Left lung (tissue), 4 donors: ENCODE measurements at regions not wholly inside any gene's neighbourhood (a gene's known extent, or its start where the extent isn't known, plus 50 kb on each side); places are given as distances from the start of the nearest gene placed in this dataset.

Experiments used
- ATAC-seq: fragments of 200-7000 bp; cut with Tn5 transposase; one replicate; pipeline ENCODE4 v1.9.1; 2020; ENCODE audit warnings: moderate library complexity
- DNase-seq, 4 donors: peaks; one replicate each; pipeline ENCODE4 v3.0.0-alpha.2; 2013 to 2020
- H3K27ac ChIP-seq, 2 donors: fragments of 200-600 bp; sonication (generic) in 1 of 2; one replicate each; pipeline versions ENCODE4 v1.5.0 to v1.8.0; 2020 to 2021
- H3K27me3 ChIP-seq, 2 donors: fragments of 200-600 bp; sonication (generic) in 1 of 2; one replicate each; pipeline versions ENCODE4 v1.5.0 to v1.8.0; 2020 to 2021
- H3K36me3 ChIP-seq, 2 donors: fragments of 200-600 bp; sonication (generic) in 1 of 2; one replicate each; pipeline versions ENCODE4 v1.5.0 to v1.8.0; 2020 to 2021
- H3K4me1 ChIP-seq, 2 donors: fragments of 200-600 bp; one replicate each; pipeline ENCODE4 v1.8.0; 2021
- H3K4me3 ChIP-seq, 2 donors: fragments of 200-600 bp; sonication (generic) in 1 of 2; one replicate each; pipeline versions ENCODE4 v1.5.0 to v1.8.0; 2020 to 2021; ENCODE audit warnings: mild to moderate bottlenecking in 1 of 2
- H3K9me3 ChIP-seq, 2 donors: fragments of 200-600 bp; sonication (generic) in 1 of 2; one replicate each; pipeline versions ENCODE4 v1.5.0 to v1.8.0; 2020 to 2021
- CTCF ChIP-seq, 2 donors: fragments of 200-600 bp; sonication (generic) in 1 of 2; IDR thresholded peaks; one replicate each; pipeline versions ENCODE4 v1.5.0 to v1.8.0; 2021; ENCODE audit warnings: antibody characterized with exemption in 2 of 2
- intact Hi-C, 2 donors: fragments of 100-400 bp; cut with DNase I; formaldehyde crosslinking; loops; one replicate each; pipeline versions ENCODE4 v1.11.2 to v1.14.2; 2022
- donor health status: DM: no; HTN: yes; CAD: no.
- donor health status: DM: no; HTN: no; CAD: no.

- intact Hi-C loops = no loop called here
- Histone ChIP-seq H3K4me1 (no peaks in the 10 kb centered on the region), H3K36me3 (no peaks in the 10 kb centered on the region), H3K27ac (no peak overlapping the region), H3K4me3 (no peak overlapping the region), H3K9me3 (peaks cover 0 to 25% of the 10 kb centered on the region in 2 donors), H3K27me3 (no peaks in the 10 kb centered on the region)
- no peak for DNase-seq
- ATAC-seq = no peak
- TF ChIP-seq CTCF (IDR thresholded peaks at IDR 0.05) = no peak
These were observed 868.7 kb upstream of the ADGRL4 start for GRCh38 chr1:79875187-79875586.

- ATAC-seq = no peak
- Histone ChIP-seq H3K9me3 (peaks cover 0 to 21% of the 10 kb centered on the region in 2 donors), H3K36me3 (no peaks in the 10 kb centered on the region), H3K4me1 (no peaks in the 10 kb centered on the region), H3K4me3 (no peak overlapping the region), H3K27me3 (no peaks in the 10 kb centered on the region), H3K27ac (no peak overlapping the region)
- intact Hi-C loops = no loop called here
- TF ChIP-seq CTCF (IDR thresholded peaks at IDR 0.05) = no peak
- DNase-seq = no peak
These were observed 867.8 kb upstream of the ADGRL4 start for GRCh38 chr1:79874289-79874688.

- H3K4me1 ChIP-seq = no peaks in the 10 kb centered on the region
- no peak overlapping the region for H3K27ac ChIP-seq
- H3K27me3 ChIP-seq = no peaks in the 10 kb centered on the region
- H3K9me3 ChIP-seq = no peaks in the 10 kb centered on the region
- intact Hi-C loops = no loop called here
- ATAC-seq (no peak), DNase-seq (no peak)
- H3K4me3 ChIP-seq = no peak overlapping the region
- no peaks in the 10 kb centered on the region for H3K36me3 ChIP-seq
- no peak for TF ChIP-seq CTCF (IDR thresholded peaks at IDR 0.05)
These were observed 852.9 kb upstream of the ADGRL4 start for GRCh38 chr1:79859212-79859948.

GRCh38 chr1:79852004-79852403 lies 845.5 kb upstream of the ADGRL4 start:
- DNase-seq = no peak
- H3K36me3 ChIP-seq = no peaks in the 10 kb centered on the region
- no peaks in the 10 kb centered on the region for H3K9me3 ChIP-seq
- no peaks in the 10 kb centered on the region for H3K4me1 ChIP-seq
- intact Hi-C loops = no loop called here
- no peaks in the 10 kb centered on the region for H3K27me3 ChIP-seq
- ATAC-seq = no peak
- H3K27ac ChIP-seq = no peak overlapping the region
- no peak overlapping the region for H3K4me3 ChIP-seq
- TF ChIP-seq CTCF (IDR thresholded peaks at IDR 0.05) = no peak

GRCh38 chr1:79849388-79849787 lies 842.9 kb upstream of the ADGRL4 start:
- intact Hi-C loops = no loop called here
- Histone ChIP-seq H3K9me3 (no peaks in the 10 kb centered on the region), H3K27ac (no peak overlapping the region), H3K27me3 (no peaks in the 10 kb centered on the region), H3K4me3 (no peak overlapping the region), H3K36me3 (no peaks in the 10 kb centered on the region), H3K4me1 (no peaks in the 10 kb centered on the region)
- TF ChIP-seq CTCF (IDR thresholded peaks at IDR 0.05) = no peak
- DNase-seq (no peak), ATAC-seq (no peak)
